IMR-90 (cell line): ENCODE measurements at regions not wholly inside any gene's neighbourhood (a gene's known extent, or its start where the extent isn't known, plus 50 kb on each side); places are given as distances from the start of the nearest gene placed in this dataset.

Experiments used
- ATAC-seq: fragments of 200-7000 bp; cut with Tn5 transposase; 2 replicates; pipeline ENCODE4 v1.9.1; 2020; ENCODE audit warnings: low read depth, mild to moderate bottlenecking, moderate library complexity
- BruUV-seq: library from RNA; stranded (reverse); fragments of 400-500 nt; replicated peaks from 2 replicates; lab custom pipeline; 2021; lab: Mats Ljungman, UMichigan
- CTCF ChIA-PET: fragments of 300-600 bp; formaldehyde crosslinking; extraction: SDS; loops from one replicate; lab custom pipeline; 2021; ENCODE audit warnings: antibody characterized with exemption; lab: Yijun Ruan, JAX
- POLR2A ChIA-PET: fragments of 300-600 bp; sonication (Branson Sonifier 250); formaldehyde crosslinking; loops from one replicate; lab custom pipeline; 2022; ENCODE audit warnings: antibody characterized with exemption; ENCODE audit not compliant: unreplicated experiment; lab: Charles Lee
- DNase-seq: peaks from one replicate; pipeline ENCODE4 v3.0.0; 2013
- H2AFZ ChIP-seq: replicated peaks from 2 replicates; pipeline ENCODE3; 2013; ENCODE audit warnings: low read length, mild to moderate bottlenecking; ENCODE audit not compliant: poor library complexity
- H2AK5ac ChIP-seq: 2 replicates; pipeline ENCODE4 v1.6.1; 2013; ENCODE audit warnings: low read depth, low read length, inconsistent platforms
- H2AK9ac ChIP-seq: replicated peaks from 2 replicates; pipeline ENCODE3; 2013; ENCODE audit warnings: mild to moderate bottlenecking, low read depth, low read length, moderate library complexity; ENCODE audit not compliant: poor library complexity
- H2BK120ac ChIP-seq: 2 replicates; pipeline ENCODE4 v1.6.1; 2013; ENCODE audit warnings: low read depth, low read length, inconsistent platforms
- H2BK15ac ChIP-seq: 3 replicates; pipeline ENCODE4 v1.6.1; 2013; ENCODE audit warnings: low read depth, low read length, inconsistent platforms
- H2BK20ac ChIP-seq: 2 replicates; pipeline ENCODE4 v1.6.1; 2013; ENCODE audit warnings: low read depth, mild to moderate bottlenecking, inconsistent platforms, low read length, moderate library complexity
- H2BK5ac ChIP-seq: 2 replicates; pipeline ENCODE4 v1.6.1; 2013; ENCODE audit warnings: mild to moderate bottlenecking, low read depth, low read length, inconsistent platforms; ENCODE audit not compliant: poor library complexity, severe bottlenecking
- H3K14ac ChIP-seq: replicated peaks from 2 replicates; pipeline ENCODE4 v1.6.1; 2013; ENCODE audit warnings: low read depth, low read length, inconsistent platforms
- H3K18ac ChIP-seq: 2 replicates; pipeline ENCODE4 v1.6.1; 2013; ENCODE audit warnings: low read depth, low read length, control low read depth
- H3K23ac ChIP-seq: 2 replicates; pipeline ENCODE4 v1.6.1; 2013; ENCODE audit warnings: low read depth, low read length, inconsistent platforms
- H3K27ac ChIP-seq: 2 replicates; pipeline ENCODE4 v1.5.1; 2013; ENCODE audit warnings: mild to moderate bottlenecking, control low read depth, low read length; ENCODE audit not compliant: insufficient read depth
- H3K27me3 ChIP-seq: 2 replicates; pipeline ENCODE4 v1.6.1; 2013; ENCODE audit warnings: low read length; ENCODE audit not compliant: control insufficient read depth, insufficient read depth
- H3K36me3 ChIP-seq: 2 replicates; pipeline ENCODE4 v1.6.1; 2013; ENCODE audit warnings: low read length, mixed read lengths; ENCODE audit not compliant: control insufficient read depth, insufficient read depth
- H3K4ac ChIP-seq: 2 replicates; pipeline ENCODE4 v1.6.1; 2013; ENCODE audit warnings: low read depth, low read length, inconsistent platforms
- H3K4me1 ChIP-seq: 2 replicates; pipeline ENCODE4 v1.6.1; 2013; ENCODE audit warnings: low read length, mixed read lengths; ENCODE audit not compliant: control insufficient read depth, insufficient read depth
- H3K4me2 ChIP-seq: 2 replicates; pipeline ENCODE4 v1.6.1; 2013; ENCODE audit warnings: low read depth, mild to moderate bottlenecking, control low read depth, low read length, moderate library complexity
- H3K4me3 ChIP-seq: 2 replicates; pipeline ENCODE4 v1.5.1; 2013; ENCODE audit warnings: low read depth, mild to moderate bottlenecking, control low read depth, low read length, moderate library complexity; ENCODE audit not compliant: insufficient read depth
- H3K56ac ChIP-seq: 2 replicates; pipeline ENCODE4 v1.6.1; 2013; ENCODE audit warnings: low read length, inconsistent platforms; ENCODE audit not compliant: insufficient read depth; ENCODE audit errors: extremely low read depth
- H3K79me1 ChIP-seq, 2 experiments: 2 replicates each; pipeline ENCODE4 v1.6.1; 2013; ENCODE audit warnings: low read length in 2 of 2, inconsistent platforms in 1 of 2, low read depth in 1 of 2
- H3K9ac ChIP-seq: 2 replicates; pipeline ENCODE4 v1.6.1; 2013; ENCODE audit warnings: low read depth, low read length, control low read depth
- H3K9me1 ChIP-seq: 2 replicates; pipeline ENCODE4 v1.6.1; 2013; ENCODE audit warnings: low read length, inconsistent platforms; ENCODE audit not compliant: insufficient read depth
- H3K9me3 ChIP-seq: 2 replicates; pipeline ENCODE4 v1.6.1; 2013; ENCODE audit warnings: low read length; ENCODE audit not compliant: control insufficient read depth, insufficient read depth
- H4K20me1 ChIP-seq: 2 replicates; pipeline ENCODE4 v1.6.1; 2013; ENCODE audit warnings: low read length, inconsistent platforms; ENCODE audit not compliant: insufficient read depth
- H4K5ac ChIP-seq: 2 replicates; pipeline ENCODE4 v1.6.1; 2013; ENCODE audit warnings: mild to moderate bottlenecking, low read depth, low read length, control low read depth
- H4K8ac ChIP-seq, 2 experiments: 2 replicates each; pipeline ENCODE4 v1.6.1; 2013; ENCODE audit warnings: low read depth in 2 of 2, low read length in 2 of 2, control low read depth in 1 of 2, inconsistent platforms in 1 of 2
- H4K91ac ChIP-seq: 2 replicates; pipeline ENCODE4 v1.6.1; 2013; ENCODE audit warnings: low read depth, low read length, inconsistent platforms; ENCODE audit not compliant: insufficient read depth
- BHLHE40 ChIP-seq: fragments of 150-350 bp; IDR thresholded peaks from 2 replicates; pipeline ENCODE4 v1.6.1; 2016; ENCODE audit warnings: mild to moderate bottlenecking, low read depth, low read length
- CEBPB ChIP-seq: IDR thresholded peaks from 2 replicates; pipeline ENCODE4 v1.6.1; 2012; ENCODE audit warnings: low read depth, low read length, improper control_type of control experiment
- CHD1 ChIP-seq: IDR thresholded peaks from 2 replicates; pipeline ENCODE4 v1.6.1; 2012; ENCODE audit warnings: low read depth, low read length, improper control_type of control experiment
- CTCF ChIP-seq: conservative IDR thresholded peaks from 2 replicates; pipeline ENCODE4 v1.5.1; 2012; ENCODE audit warnings: mild to moderate bottlenecking, low read depth, low read length, improper control_type of control experiment
- FOS ChIP-seq: fragments of 150-350 bp; IDR thresholded peaks from 2 replicates; pipeline ENCODE4 v1.6.1; 2016; ENCODE audit warnings: low read depth, low read length
- MAFK ChIP-seq: IDR thresholded peaks from 2 replicates; pipeline ENCODE4 v1.6.1; 2012; ENCODE audit warnings: low read depth, low read length, improper control_type of control experiment
- MAZ ChIP-seq: IDR thresholded peaks from 2 replicates; pipeline ENCODE4 v1.6.1; 2012; ENCODE audit warnings: low read depth, mild to moderate bottlenecking, low read length, improper control_type of control experiment, moderate library complexity, borderline replicate concordance
- MXI1 ChIP-seq: IDR thresholded peaks from 2 replicates; pipeline ENCODE4 v1.6.1; 2012; ENCODE audit warnings: low read depth, mild to moderate bottlenecking, low read length, moderate library complexity, borderline replicate concordance
- NFE2L2 ChIP-seq: fragments of 150-350 bp; IDR thresholded peaks from 2 replicates; pipeline ENCODE4 v1.6.1; 2016; ENCODE audit warnings: low read depth, mild to moderate bottlenecking, low read length
- POLR2A ChIP-seq: IDR thresholded peaks from 2 replicates; pipeline ENCODE4 v1.6.1; 2012; ENCODE audit warnings: mild to moderate bottlenecking, low read depth, low read length
- RAD21 ChIP-seq: IDR thresholded peaks from 2 replicates; pipeline ENCODE4 v1.6.1; 2012; ENCODE audit warnings: low read length, improper control_type of control experiment
- RCOR1 ChIP-seq: IDR thresholded peaks from 2 replicates; pipeline ENCODE4 v1.6.1; 2012; ENCODE audit warnings: mild to moderate bottlenecking, low read length, improper control_type of control experiment; ENCODE audit not compliant: insufficient replicate concordance
- RFX5 ChIP-seq: IDR thresholded peaks from 2 replicates; pipeline ENCODE4 v1.8.0; 2012; ENCODE audit warnings: low read depth, mild to moderate bottlenecking, low read length, moderate library complexity
- SMC3 ChIP-seq: fragments of 150-350 bp; IDR thresholded peaks from 2 replicates; pipeline ENCODE4 v1.6.1; 2016; ENCODE audit warnings: low read depth, mild to moderate bottlenecking, antibody characterized with exemption, low read length, moderate library complexity
- USF2 ChIP-seq: fragments of 150-350 bp; IDR thresholded peaks from 2 replicates; pipeline ENCODE4 v1.6.1; 2017; ENCODE audit warnings: mild to moderate bottlenecking, antibody characterized with exemption, low read length, low read depth
- WGBS, 2 experiments: methylation state at CpG; one replicate each; pipeline versions ENCODE4 v1.1.5 to v1.1.7; 2013; ENCODE audit warnings: missing lambda C conversion rate in 2 of 2; ENCODE audit not compliant: insufficient read length in 1 of 2; ENCODE audit errors: extremely low coverage in 2 of 2; 5-methylcytosine and 5-hydroxymethylcytosine counted together
- dilution Hi-C: fragments of 300-500 bp; cut with HindIII; formaldehyde crosslinking; loops from one replicate; pipeline ENCODE4 v1.14.3; 2018; ENCODE audit warnings: low sequenced_read_pairs; ENCODE audit not compliant: unreplicated experiment
- in situ Hi-C: fragments of 300-500 bp; cut with MboI; formaldehyde crosslinking; loops from 3 replicates; pipeline ENCODE4 v1.14.3; 2019; ENCODE audit warnings: low sequenced_read_pairs, inconsistent platforms, mixed read lengths
- intact Hi-C: fragments of 100-400 bp; cut with micrococcal nuclease; formaldehyde crosslinking; loops from 2 replicates; pipeline ENCODE4 v1.10.0; 2022
- TF ChIP-seq, protein P1 (sequence below): fragments of 150-350 bp; IDR thresholded peaks from 2 replicates; pipeline ENCODE4 v1.6.1; 2016; ENCODE audit warnings: low read depth, mild to moderate bottlenecking, low read length, moderate library complexity, borderline replicate concordance

DNA sequence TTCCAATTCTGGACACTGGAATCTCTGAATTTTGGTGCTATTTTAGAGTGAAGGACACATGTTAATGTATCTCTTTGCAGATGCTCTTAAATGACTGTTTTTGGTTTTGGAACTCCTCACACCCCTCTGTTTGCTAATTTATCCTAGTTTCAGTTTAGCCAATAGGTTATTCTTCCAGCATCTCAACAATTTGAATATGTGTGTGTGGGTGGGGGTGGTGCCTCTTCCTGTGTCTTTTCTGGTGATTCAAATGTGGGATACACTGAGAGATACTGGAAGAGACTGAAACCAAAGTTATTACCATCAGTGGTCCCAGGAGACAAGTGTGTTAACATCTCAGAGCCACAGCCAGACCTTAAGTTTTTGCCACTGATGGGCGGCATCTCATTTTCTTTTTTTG lies 1317.4 kb upstream of the TMEM132C start:
- no peak overlapping the region for H3K14ac ChIP-seq
- no CpG with 5 or more reads among the region's 1 CpG for WGBS, 2 experiments
- DNase-seq (no peak), ATAC-seq (no peak)
- H2BK20ac ChIP-seq: no peak overlapping the region
- in situ Hi-C loops (no loop called here), intact Hi-C loops (no loop called here), dilution Hi-C loops (no loop called here)
- H3K27ac ChIP-seq: no peak overlapping the region
- no peak overlapping the region for H2BK15ac ChIP-seq
- H3K36me3 ChIP-seq: no peaks in the 10 kb centered on the region
- H2BK120ac ChIP-seq: no peak overlapping the region
- no peak overlapping the region for H2AK5ac ChIP-seq
- H3K23ac ChIP-seq: no peak overlapping the region
- no peak overlapping the region for H3K4me3 ChIP-seq
- no peak overlapping the region for H3K18ac ChIP-seq
- no peak overlapping the region for H2BK5ac ChIP-seq
- no peak overlapping the region for H4K5ac ChIP-seq
- no peaks in the 10 kb centered on the region for H3K79me1 ChIP-seq
- ChIA-PET POLR2A (no interaction called here), CTCF (no interaction called here)
- H2AFZ ChIP-seq: no peak overlapping the region
- no peak for TF ChIP-seq MAFK
- TF ChIP-seq CHD1: no peak
- TF ChIP-seq CTCF: no peak
- no peak for TF ChIP-seq RCOR1
- TF ChIP-seq SMC3: no peak
- no peak for TF ChIP-seq MXI1
- no peak for TF ChIP-seq RFX5
- TF ChIP-seq NFE2L2: no peak
- TF ChIP-seq, protein P1, sequence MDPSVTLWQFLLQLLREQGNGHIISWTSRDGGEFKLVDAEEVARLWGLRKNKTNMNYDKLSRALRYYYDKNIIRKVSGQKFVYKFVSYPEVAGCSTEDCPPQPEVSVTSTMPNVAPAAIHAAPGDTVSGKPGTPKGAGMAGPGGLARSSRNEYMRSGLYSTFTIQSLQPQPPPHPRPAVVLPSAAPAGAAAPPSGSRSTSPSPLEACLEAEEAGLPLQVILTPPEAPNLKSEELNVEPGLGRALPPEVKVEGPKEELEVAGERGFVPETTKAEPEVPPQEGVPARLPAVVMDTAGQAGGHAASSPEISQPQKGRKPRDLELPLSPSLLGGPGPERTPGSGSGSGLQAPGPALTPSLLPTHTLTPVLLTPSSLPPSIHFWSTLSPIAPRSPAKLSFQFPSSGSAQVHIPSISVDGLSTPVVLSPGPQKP: no peak
- TF ChIP-seq MAZ: no peak
- no peak for TF ChIP-seq CEBPB
- no peak for TF ChIP-seq FOS
- TF ChIP-seq BHLHE40: no peak
- no peak for TF ChIP-seq USF2
- TF ChIP-seq POLR2A: no peak
- no peak for TF ChIP-seq RAD21
- H3K4me1 ChIP-seq: no peaks in the 10 kb centered on the region
- H3K9me1 ChIP-seq: no peaks in the 10 kb centered on the region
- H2AK9ac ChIP-seq: no peak overlapping the region
- H4K20me1 ChIP-seq: no peaks in the 10 kb centered on the region
- no peak overlapping the region for H3K9ac ChIP-seq
- H4K91ac ChIP-seq: no peak overlapping the region
- no peak overlapping the region for H3K56ac ChIP-seq
- H4K8ac ChIP-seq: no peak overlapping the region
- BruUV-seq: no TSS peak
- H3K4me2 ChIP-seq: no peak overlapping the region
- no peak overlapping the region for H3K4ac ChIP-seq
- H3K9me3 ChIP-seq: peaks cover 25% of the 10 kb centered on the region; the same call in 1 of the 2 replicates
- no peaks in the 10 kb centered on the region for H3K27me3 ChIP-seq
